ENCODE measurements at regions not wholly inside any gene's neighbourhood (a gene's known extent, or its start where the extent isn't known, plus 50 kb on each side); places are given as distances from the start of the nearest gene placed in this dataset.

GRCh38 chr3:31357451-31357850 is 175.3 kb upstream of the STT3B start:
- CTCF ChIA-PET, result no interaction called here
- POLR2A ChIA-PET, result no interaction called here
- Histone ChIP-seq H3K4me1 (ENCODE audit: control insufficient read depth, extremely low read depth, insufficient read depth, low read length) (no peaks in the 10 kb centered on the region), H3K9ac (replicated peaks; ENCODE audit: extremely low read depth, insufficient read depth, low read length) (no peak overlapping the region), H2AFZ (ENCODE audit: low read depth, low read length) (no peak overlapping the region), H3K4me2 (ENCODE audit: insufficient read depth, low read length) (no peak overlapping the region), H3K27ac (ENCODE audit: insufficient read depth, low read depth, low read length) (no peak overlapping the region), H4K20me1 (replicated peaks; ENCODE audit: control insufficient read depth, extremely low read depth, insufficient read depth, low read length) (no peaks in the 10 kb centered on the region), H3K36me3 (ENCODE audit: control insufficient read depth in 2 of 2, extremely low read depth in 1 of 2, insufficient read depth in 2 of 2, low read length in 2 of 2) (no peaks in the 10 kb centered on the region), H3K79me2 (ENCODE audit: control insufficient read depth, insufficient read depth, low read length) (no peaks in the 10 kb centered on the region), H3K4me3 (replicated peaks in 1 of 3; ENCODE audit: insufficient read depth in 1 of 3, low read depth in 1 of 3, low read length in 3 of 3) (no peak overlapping the region), H3K9me3 (replicated peaks; ENCODE audit: control insufficient read depth, insufficient read depth, low read length) (no peaks in the 10 kb centered on the region), H3K27me3 (ENCODE audit: control insufficient read depth in 2 of 2, insufficient read depth in 2 of 2, low read length in 2 of 2) (no peaks in the 10 kb centered on the region), H3K9me1 (replicated peaks; ENCODE audit: control insufficient read depth, extremely low read depth, insufficient read depth, low read length) (peaks cover 2% of the 10 kb centered on the region)
- DNase-seq (ENCODE audit: low read depth, low spot score) (no peak), FAIRE-seq (no peak)
- dilution Hi-C loops (cut with MboI; ENCODE audit: extremely low pct_ligation_motif_present, low sequenced_read_pairs), result no loop called here
- TF ChIP-seq POLR2A (IDR thresholded peaks at IDR 0.05; ENCODE audit: low read depth, low read length) (no peak), JUN (IDR thresholded peaks at IDR 0.05; ENCODE audit: borderline replicate concordance, insufficient read depth, insufficient read length, low read depth) (no peak)
- TF ChIP-seq, protein P1, sequence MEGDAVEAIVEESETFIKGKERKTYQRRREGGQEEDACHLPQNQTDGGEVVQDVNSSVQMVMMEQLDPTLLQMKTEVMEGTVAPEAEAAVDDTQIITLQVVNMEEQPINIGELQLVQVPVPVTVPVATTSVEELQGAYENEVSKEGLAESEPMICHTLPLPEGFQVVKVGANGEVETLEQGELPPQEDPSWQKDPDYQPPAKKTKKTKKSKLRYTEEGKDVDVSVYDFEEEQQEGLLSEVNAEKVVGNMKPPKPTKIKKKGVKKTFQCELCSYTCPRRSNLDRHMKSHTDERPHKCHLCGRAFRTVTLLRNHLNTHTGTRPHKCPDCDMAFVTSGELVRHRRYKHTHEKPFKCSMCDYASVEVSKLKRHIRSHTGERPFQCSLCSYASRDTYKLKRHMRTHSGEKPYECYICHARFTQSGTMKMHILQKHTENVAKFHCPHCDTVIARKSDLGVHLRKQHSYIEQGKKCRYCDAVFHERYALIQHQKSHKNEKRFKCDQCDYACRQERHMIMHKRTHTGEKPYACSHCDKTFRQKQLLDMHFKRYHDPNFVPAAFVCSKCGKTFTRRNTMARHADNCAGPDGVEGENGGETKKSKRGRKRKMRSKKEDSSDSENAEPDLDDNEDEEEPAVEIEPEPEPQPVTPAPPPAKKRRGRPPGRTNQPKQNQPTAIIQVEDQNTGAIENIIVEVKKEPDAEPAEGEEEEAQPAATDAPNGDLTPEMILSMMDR (IDR thresholded peaks at IDR 0.05; ENCODE audit: extremely low read depth in 1 of 2, insufficient read depth in 1 of 2, low read depth in 1 of 2, low read length in 2 of 2), result no peak
- intact Hi-C loops (cut with micrococcal nuclease), result no loop called here
- no TSS peak for BruUV-seq (replicated peaks)

DNA sequence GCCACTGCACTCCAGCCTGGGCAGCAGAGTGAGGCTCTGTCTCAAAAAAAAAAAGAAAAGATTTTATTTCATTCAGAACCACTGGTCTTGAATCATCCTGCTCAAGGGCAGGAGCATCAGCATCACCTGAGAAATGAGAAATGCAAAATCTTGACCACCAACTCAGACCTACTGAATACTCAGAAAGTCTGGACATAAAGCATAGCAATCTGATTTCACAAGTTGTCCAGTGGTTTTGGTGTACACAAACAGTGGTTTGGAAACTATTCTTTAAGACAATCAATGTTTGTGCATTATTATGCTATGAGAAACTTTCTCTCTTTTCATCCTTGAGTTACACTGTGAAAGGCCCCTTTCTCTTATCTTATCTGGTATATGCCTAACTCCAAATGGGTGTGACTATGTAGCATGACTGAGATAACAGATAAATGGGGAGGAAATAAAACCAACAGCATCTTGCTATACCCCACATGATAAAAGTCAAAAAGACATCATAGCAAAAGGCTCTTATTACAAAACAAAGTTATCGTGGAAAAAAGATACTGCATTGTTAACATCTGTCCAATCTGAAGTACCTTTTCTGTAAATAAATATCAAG is 174.2 kb upstream of the STT3B start:
- dilution Hi-C loops (cut with MboI; ENCODE audit: extremely low pct_ligation_motif_present, low sequenced_read_pairs), result no loop called here
- intact Hi-C loops (cut with micrococcal nuclease), result no loop called here
- no peaks in the 10 kb centered on the region for H3K79me2 ChIP-seq (ENCODE audit: control insufficient read depth, insufficient read depth, low read length)
- no peak overlapping the region for H2AFZ ChIP-seq (ENCODE audit: low read depth, low read length)
- no peak overlapping the region for H3K27ac ChIP-seq (ENCODE audit: insufficient read depth, low read depth, low read length)
- ChIA-PET CTCF (no interaction called here), POLR2A (no interaction called here)
- no peaks in the 10 kb centered on the region for H3K27me3 ChIP-seq (ENCODE audit: control insufficient read depth in 2 of 2, insufficient read depth in 2 of 2, low read length in 2 of 2)
- no TSS peak for BruUV-seq (replicated peaks)
- TF ChIP-seq, protein P1 (IDR thresholded peaks at IDR 0.05; ENCODE audit: extremely low read depth in 1 of 2, insufficient read depth in 1 of 2, low read depth in 1 of 2, low read length in 2 of 2), result no peak
- no peak for TF ChIP-seq MYC (IDR thresholded peaks at IDR 0.05; ENCODE audit: low read depth, low read length)
- H3K4me1 ChIP-seq (ENCODE audit: control insufficient read depth, extremely low read depth, insufficient read depth, low read length), result no peaks in the 10 kb centered on the region
- H3K9me1 ChIP-seq (replicated peaks; ENCODE audit: control insufficient read depth, extremely low read depth, insufficient read depth, low read length), result peaks cover 2% of the 10 kb centered on the region
- H3K4me3 ChIP-seq (replicated peaks in 1 of 3; ENCODE audit: insufficient read depth in 1 of 3, low read depth in 1 of 3, low read length in 3 of 3), result no peak overlapping the region
- H4K20me1 ChIP-seq (replicated peaks; ENCODE audit: control insufficient read depth, extremely low read depth, insufficient read depth, low read length), result no peaks in the 10 kb centered on the region
- no peak overlapping the region for H3K9ac ChIP-seq (replicated peaks; ENCODE audit: extremely low read depth, insufficient read depth, low read length)
- no peaks in the 10 kb centered on the region for H3K9me3 ChIP-seq (replicated peaks; ENCODE audit: control insufficient read depth, insufficient read depth, low read length)
- DNase-seq (ENCODE audit: low read depth, low spot score) (no peak), FAIRE-seq (no peak)
- H3K36me3 ChIP-seq (ENCODE audit: control insufficient read depth in 2 of 2, extremely low read depth in 1 of 2, insufficient read depth in 2 of 2, low read length in 2 of 2), result no peaks in the 10 kb centered on the region
- H3K4me2 ChIP-seq (ENCODE audit: insufficient read depth, low read length), result no peak overlapping the region

All from endothelial cell of umbilical vein (primary cell).